ENCODE measurements at regions not wholly inside any gene's neighbourhood (a gene's known extent, or its start where the extent isn't known, plus 50 kb on each side); places are given as distances from the start of the nearest gene placed in this dataset.

DNA sequence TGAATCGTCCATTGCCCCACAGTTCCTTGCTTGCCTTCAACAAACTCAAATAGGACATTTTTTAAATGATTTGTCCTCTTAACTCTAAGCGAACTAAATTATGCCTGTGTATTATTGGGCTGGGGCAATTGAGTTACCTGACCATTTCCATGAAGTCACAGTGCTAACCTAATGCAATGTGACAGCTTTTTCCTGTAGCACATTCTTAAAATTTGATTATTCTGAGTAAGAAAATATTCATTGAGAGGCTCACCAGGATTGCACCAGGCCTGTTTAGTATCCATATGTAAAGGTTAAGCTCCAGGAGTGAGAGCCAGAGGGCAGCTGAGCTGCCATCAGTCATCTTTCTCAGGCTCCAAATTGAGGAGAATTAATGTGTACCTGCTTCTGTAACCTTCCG, 90.9 kb downstream of the GPR65 start:
- no peaks in the 10 kb centered on the region for H3K9me3 ChIP-seq (ENCODE audit: control extremely low read depth in 1 of 3, control insufficient read depth in 2 of 3, insufficient read depth in 1 of 3, low read length in 2 of 3)
- TF ChIP-seq EZH2 (IDR thresholded peaks at IDR 0.05; ENCODE audit: borderline replicate concordance, insufficient read depth, low read depth, low read length, poor library complexity, severe bottlenecking): no peak
- TF ChIP-seq, protein P1, sequence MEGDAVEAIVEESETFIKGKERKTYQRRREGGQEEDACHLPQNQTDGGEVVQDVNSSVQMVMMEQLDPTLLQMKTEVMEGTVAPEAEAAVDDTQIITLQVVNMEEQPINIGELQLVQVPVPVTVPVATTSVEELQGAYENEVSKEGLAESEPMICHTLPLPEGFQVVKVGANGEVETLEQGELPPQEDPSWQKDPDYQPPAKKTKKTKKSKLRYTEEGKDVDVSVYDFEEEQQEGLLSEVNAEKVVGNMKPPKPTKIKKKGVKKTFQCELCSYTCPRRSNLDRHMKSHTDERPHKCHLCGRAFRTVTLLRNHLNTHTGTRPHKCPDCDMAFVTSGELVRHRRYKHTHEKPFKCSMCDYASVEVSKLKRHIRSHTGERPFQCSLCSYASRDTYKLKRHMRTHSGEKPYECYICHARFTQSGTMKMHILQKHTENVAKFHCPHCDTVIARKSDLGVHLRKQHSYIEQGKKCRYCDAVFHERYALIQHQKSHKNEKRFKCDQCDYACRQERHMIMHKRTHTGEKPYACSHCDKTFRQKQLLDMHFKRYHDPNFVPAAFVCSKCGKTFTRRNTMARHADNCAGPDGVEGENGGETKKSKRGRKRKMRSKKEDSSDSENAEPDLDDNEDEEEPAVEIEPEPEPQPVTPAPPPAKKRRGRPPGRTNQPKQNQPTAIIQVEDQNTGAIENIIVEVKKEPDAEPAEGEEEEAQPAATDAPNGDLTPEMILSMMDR (IDR thresholded peaks at IDR 0.05): no peak
- intact Hi-C loops (cut with micrococcal nuclease): no loop called here
- H3K4me3 Mint-ChIP-seq: no peak overlapping the region
- H3K27me3 ChIP-seq (replicated peaks in 1 of 4; ENCODE audit: control extremely low read depth in 1 of 4, control insufficient read depth in 3 of 4, insufficient read depth in 4 of 4, low read length in 3 of 4): no peaks in the 10 kb centered on the region
- H4K20me1 ChIP-seq (ENCODE audit: control insufficient read depth, insufficient read depth, low read length, poor library complexity, severe bottlenecking): no peaks in the 10 kb centered on the region
- no peak overlapping the region for H3K9ac ChIP-seq (ENCODE audit: low read length)
- no peaks in the 10 kb centered on the region for H3K36me3 ChIP-seq (replicated peaks in 1 of 2; ENCODE audit: control extremely low read depth in 1 of 2, control insufficient read depth in 1 of 2, extremely low read depth in 1 of 2, insufficient read depth in 2 of 2, low read length in 1 of 2)
- no peaks in the 10 kb centered on the region for H3K27me3 Mint-ChIP-seq
- H3K79me2 ChIP-seq (ENCODE audit: control insufficient read depth, insufficient read depth, low read length): no peaks in the 10 kb centered on the region
- H3K4me3 ChIP-seq (ENCODE audit: control extremely low read depth in 1 of 5, extremely low read depth in 1 of 5, insufficient read depth in 1 of 5, low read depth in 2 of 5, low read length in 4 of 5): no peak overlapping the region
- WGBS (ENCODE audit: insufficient coverage): no CpG with 5 or more reads among the region's 3 CpGs
- H2AFZ ChIP-seq (ENCODE audit: insufficient read depth, low read depth, low read length, poor library complexity, severe bottlenecking): no peak overlapping the region
- no peak overlapping the region for H3K27ac Mint-ChIP-seq
- no peaks in the 10 kb centered on the region for H3K4me1 Mint-ChIP-seq
- H3K27ac ChIP-seq (ENCODE audit: low read length in 2 of 2): no peak overlapping the region
- H3K4me1 ChIP-seq (ENCODE audit: control insufficient read depth in 2 of 2, insufficient read depth in 2 of 2, low read length in 2 of 2): no peaks in the 10 kb centered on the region
- POLR2A ChIA-PET: no interaction called here
- no peak for DNase-seq
- no peaks in the 10 kb centered on the region for H3K9me3 Mint-ChIP-seq (ENCODE audit: insufficient read depth)
- no peak for ATAC-seq (ENCODE audit: low read depth)
- CTCF ChIA-PET: no interaction called here
- H3K4me2 ChIP-seq (replicated peaks; ENCODE audit: low read depth, low read length, poor library complexity, severe bottlenecking): no peak overlapping the region

DNA sequence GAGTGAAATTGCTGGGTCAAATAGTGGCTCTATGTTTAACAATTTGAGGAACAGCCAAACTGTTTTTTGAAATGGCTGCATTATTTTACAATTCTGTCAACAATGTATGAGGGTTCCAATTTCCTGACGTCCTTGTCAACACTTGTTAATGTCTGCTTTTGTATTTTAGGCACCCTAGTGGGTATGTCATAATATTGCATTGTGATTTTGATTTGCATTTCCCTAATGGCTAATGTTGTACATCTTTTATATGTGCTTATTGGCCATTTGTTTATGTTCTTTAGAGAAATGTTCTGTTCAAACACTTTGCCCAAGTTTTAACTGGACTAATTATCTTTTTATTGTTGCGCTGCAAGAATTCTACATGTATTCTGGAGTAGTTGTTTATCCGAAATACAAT, 93.2 kb downstream of the GPR65 start:
- WGBS (ENCODE audit: insufficient coverage): no CpG with 5 or more reads among the region's 3 CpGs

More for the DNA sequence above, 93.2 kb downstream of the GPR65 start:
- Histone ChIP-seq H4K20me1 (ENCODE audit: control insufficient read depth, insufficient read depth, low read length, poor library complexity, severe bottlenecking) (no peaks in the 10 kb centered on the region), H2AFZ (ENCODE audit: insufficient read depth, low read depth, low read length, poor library complexity, severe bottlenecking) (no peak overlapping the region), H3K4me1 (ENCODE audit: control insufficient read depth in 2 of 2, insufficient read depth in 2 of 2, low read length in 2 of 2) (no peaks in the 10 kb centered on the region), H3K79me2 (ENCODE audit: control insufficient read depth, insufficient read depth, low read length) (no peaks in the 10 kb centered on the region), H3K36me3 (replicated peaks in 1 of 2; ENCODE audit: control extremely low read depth in 1 of 2, control insufficient read depth in 1 of 2, extremely low read depth in 1 of 2, insufficient read depth in 2 of 2, low read length in 1 of 2) (no peaks in the 10 kb centered on the region), H3K9me3 (ENCODE audit: control extremely low read depth in 1 of 3, control insufficient read depth in 2 of 3, insufficient read depth in 1 of 3, low read length in 2 of 3) (no peaks in the 10 kb centered on the region), H3K9ac (ENCODE audit: low read length) (no peak overlapping the region), H3K4me3 (ENCODE audit: control extremely low read depth in 1 of 5, extremely low read depth in 1 of 5, insufficient read depth in 1 of 5, low read depth in 2 of 5, low read length in 4 of 5) (no peak overlapping the region), H3K27me3 (replicated peaks in 1 of 4; ENCODE audit: control extremely low read depth in 1 of 4, control insufficient read depth in 3 of 4, insufficient read depth in 4 of 4, low read length in 3 of 4) (no peaks in the 10 kb centered on the region), H3K27ac (ENCODE audit: low read length in 2 of 2) (no peak overlapping the region), H3K4me2 (replicated peaks; ENCODE audit: low read depth, low read length, poor library complexity, severe bottlenecking) (no peak overlapping the region)
- intact Hi-C loops (cut with micrococcal nuclease): no loop called here
- ATAC-seq (ENCODE audit: low read depth) (no peak), DNase-seq (no peak)
- Mint-ChIP-seq H3K27ac (no peak overlapping the region), H3K4me1 (no peaks in the 10 kb centered on the region), H3K9me3 (ENCODE audit: insufficient read depth) (no peaks in the 10 kb centered on the region), H3K27me3 (peaks cover 3% of the 10 kb centered on the region), H3K4me3 (no peak overlapping the region)
- CTCF ChIA-PET: no interaction called here
- TF ChIP-seq, protein P1 (IDR thresholded peaks at IDR 0.05): no peak
- TF ChIP-seq EZH2 (IDR thresholded peaks at IDR 0.05; ENCODE audit: borderline replicate concordance, insufficient read depth, low read depth, low read length, poor library complexity, severe bottlenecking): no peak
- POLR2A ChIA-PET: no interaction called here
